Panc1 (cell line): ENCODE measurements at regions not wholly inside any gene's neighbourhood (a gene's known extent, or its start where the extent isn't known, plus 50 kb on each side); places are given as distances from the start of the nearest gene placed in this dataset.
"Not testable (repeated sequence)": the region's sequence is repeated elsewhere in the genome, so short reads cannot be mapped to it uniquely, and the experiment has no call there.

Experiments
- CTCF ChIP-seq: fragments of 450-650 bp; IDR thresholded peaks from 2 replicates; pipeline ENCODE4 v1.5.1; 2017; ENCODE audit warnings: mild to moderate bottlenecking
- POLR2AphosphoS5 ChIP-seq: IDR thresholded peaks from 2 replicates; pipeline ENCODE4 v1.6.1; 2012; ENCODE audit warnings: mild to moderate bottlenecking, low read depth, low read length, moderate library complexity
- SIN3A ChIP-seq: IDR thresholded peaks from 2 replicates; pipeline ENCODE4 v1.6.1; 2012; ENCODE audit warnings: low read depth, mild to moderate bottlenecking, low read length, moderate library complexity, borderline replicate concordance; ENCODE audit not compliant: insufficient read depth
- TF ChIP-seq, protein P1 (sequence below), 2 experiments: IDR thresholded peaks; 2 replicates each; pipeline ENCODE4 v1.6.1; 2011 to 2012; ENCODE audit warnings: low read depth in 2 of 2, control low read depth in 1 of 2, low read length in 1 of 2, mild to moderate bottlenecking in 1 of 2, moderate library complexity in 1 of 2; ENCODE audit not compliant: insufficient read depth in 1 of 2

GRCh38 chr2:110329158-110329557 lies 116.8 kb upstream of the MTLN start:
- TF ChIP-seq CTCF, POLR2AphosphoS5, SIN3A: not testable (repeated sequence)
- TF ChIP-seq, protein P1, sequence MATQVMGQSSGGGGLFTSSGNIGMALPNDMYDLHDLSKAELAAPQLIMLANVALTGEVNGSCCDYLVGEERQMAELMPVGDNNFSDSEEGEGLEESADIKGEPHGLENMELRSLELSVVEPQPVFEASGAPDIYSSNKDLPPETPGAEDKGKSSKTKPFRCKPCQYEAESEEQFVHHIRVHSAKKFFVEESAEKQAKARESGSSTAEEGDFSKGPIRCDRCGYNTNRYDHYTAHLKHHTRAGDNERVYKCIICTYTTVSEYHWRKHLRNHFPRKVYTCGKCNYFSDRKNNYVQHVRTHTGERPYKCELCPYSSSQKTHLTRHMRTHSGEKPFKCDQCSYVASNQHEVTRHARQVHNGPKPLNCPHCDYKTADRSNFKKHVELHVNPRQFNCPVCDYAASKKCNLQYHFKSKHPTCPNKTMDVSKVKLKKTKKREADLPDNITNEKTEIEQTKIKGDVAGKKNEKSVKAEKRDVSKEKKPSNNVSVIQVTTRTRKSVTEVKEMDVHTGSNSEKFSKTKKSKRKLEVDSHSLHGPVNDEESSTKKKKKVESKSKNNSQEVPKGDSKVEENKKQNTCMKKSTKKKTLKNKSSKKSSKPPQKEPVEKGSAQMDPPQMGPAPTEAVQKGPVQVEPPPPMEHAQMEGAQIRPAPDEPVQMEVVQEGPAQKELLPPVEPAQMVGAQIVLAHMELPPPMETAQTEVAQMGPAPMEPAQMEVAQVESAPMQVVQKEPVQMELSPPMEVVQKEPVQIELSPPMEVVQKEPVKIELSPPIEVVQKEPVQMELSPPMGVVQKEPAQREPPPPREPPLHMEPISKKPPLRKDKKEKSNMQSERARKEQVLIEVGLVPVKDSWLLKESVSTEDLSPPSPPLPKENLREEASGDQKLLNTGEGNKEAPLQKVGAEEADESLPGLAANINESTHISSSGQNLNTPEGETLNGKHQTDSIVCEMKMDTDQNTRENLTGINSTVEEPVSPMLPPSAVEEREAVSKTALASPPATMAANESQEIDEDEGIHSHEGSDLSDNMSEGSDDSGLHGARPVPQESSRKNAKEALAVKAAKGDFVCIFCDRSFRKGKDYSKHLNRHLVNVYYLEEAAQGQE (IDR thresholded peaks at IDR 0.05; ENCODE audit: insufficient read depth in 1 of 2, low read depth in 2 of 2, low read length in 1 of 2) = not testable (repeated sequence)
